ENCODE measurements at regions not wholly inside any gene's neighbourhood (a gene's known extent, or its start where the extent isn't known, plus 50 kb on each side); places are given as distances from the start of the nearest gene placed in this dataset.
"Not testable (repeated sequence)": the region's sequence is repeated elsewhere in the genome, so short reads cannot be mapped to it uniquely, and the experiment has no call there.

DNA sequence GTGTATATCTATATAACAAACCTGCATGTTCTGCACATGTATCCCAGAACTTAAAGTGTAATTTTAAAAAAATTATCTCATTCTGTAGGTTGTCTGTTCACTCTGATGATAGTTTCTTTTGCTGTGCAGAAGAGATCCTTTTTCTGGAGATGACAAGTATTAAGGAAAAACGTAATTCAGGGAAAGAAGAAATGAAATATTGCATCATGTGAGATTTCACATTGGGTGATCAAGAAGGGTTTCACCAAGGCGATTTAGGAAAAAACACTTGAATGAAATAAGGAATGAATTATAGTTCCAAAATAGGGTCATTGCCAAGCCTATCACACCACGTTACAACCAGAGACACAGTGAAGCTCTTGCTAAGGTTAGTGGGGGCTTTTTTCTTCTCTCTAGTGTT lies 227.9 kb downstream of the HNRNPD start:
- Mint-ChIP-seq H3K27ac (no peak overlapping the region), H3K4me3 (no peak overlapping the region), H3K36me3 (ENCODE audit: low read depth) (no peaks in the 10 kb centered on the region), H3K9me3 (ENCODE audit: insufficient read depth) (no peaks in the 10 kb centered on the region), H3K27me3 (ENCODE audit: low read depth) (no peaks in the 10 kb centered on the region), H3K4me1 (ENCODE audit: low read depth) (no peaks in the 10 kb centered on the region)
- DNase-seq (no peak), ATAC-seq (no peak)
- ChIA-PET CTCF (no interaction called here), POLR2A (no interaction called here)

DNA sequence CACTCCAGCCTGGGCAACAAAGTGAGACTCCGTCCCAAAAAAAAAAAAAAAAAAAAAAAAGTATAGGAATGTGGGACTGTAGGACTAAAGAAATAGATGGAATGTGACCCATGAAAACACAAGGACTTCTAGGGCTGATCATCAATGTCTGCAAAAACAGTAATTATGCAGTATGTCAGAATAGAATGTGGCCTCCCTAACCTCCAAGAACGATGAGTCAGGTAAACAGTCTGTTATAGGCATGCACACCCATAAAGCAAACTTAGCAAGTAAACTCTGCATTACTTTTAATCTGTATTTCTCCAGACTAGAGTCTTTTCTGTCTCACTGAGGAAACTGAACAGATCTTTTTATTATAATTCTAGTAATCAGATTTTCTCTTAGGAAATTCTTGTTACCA lies 233.4 kb downstream of the HNRNPD start:
- CTCF ChIA-PET = no interaction called here
- H3K9me3 Mint-ChIP-seq (ENCODE audit: insufficient read depth) = no peaks in the 10 kb centered on the region
- H3K36me3 Mint-ChIP-seq (ENCODE audit: low read depth) = peaks cover 4% of the 10 kb centered on the region
- POLR2A ChIA-PET = no interaction called here
- DNase-seq (no peak), ATAC-seq (no peak)
- peaks cover 20% of the 10 kb centered on the region for H3K4me1 Mint-ChIP-seq (ENCODE audit: low read depth)
- H3K27me3 Mint-ChIP-seq (ENCODE audit: low read depth) = no peaks in the 10 kb centered on the region
- no peak overlapping the region for H3K4me3 Mint-ChIP-seq
- H3K27ac Mint-ChIP-seq = no peak overlapping the region

DNA sequence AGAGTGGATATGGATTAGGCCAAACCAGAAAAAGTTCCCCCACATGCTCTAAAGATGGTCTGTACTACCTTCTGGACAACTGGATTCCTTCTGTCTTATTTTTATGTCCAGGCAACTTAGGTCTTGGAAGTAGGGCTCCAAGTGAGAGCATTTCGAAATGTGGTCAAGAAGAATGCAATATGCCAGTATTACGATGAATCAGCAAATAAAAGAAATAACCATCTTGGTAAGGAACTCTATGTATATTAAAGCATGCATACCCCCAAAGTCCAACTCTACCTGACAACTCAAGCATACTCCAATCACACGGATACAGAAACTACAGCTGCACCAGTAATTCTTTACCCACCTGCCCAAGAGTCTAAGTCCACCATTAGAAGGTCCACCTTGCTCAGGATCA lies 234.5 kb downstream of the HNRNPD start:
- CTCF ChIA-PET = interaction anchor here (1.2 kb wide), 1 partner anchor 15 kb away, joined by 4 read pairs; no protein-coding TSS in a partner anchor

DNA sequence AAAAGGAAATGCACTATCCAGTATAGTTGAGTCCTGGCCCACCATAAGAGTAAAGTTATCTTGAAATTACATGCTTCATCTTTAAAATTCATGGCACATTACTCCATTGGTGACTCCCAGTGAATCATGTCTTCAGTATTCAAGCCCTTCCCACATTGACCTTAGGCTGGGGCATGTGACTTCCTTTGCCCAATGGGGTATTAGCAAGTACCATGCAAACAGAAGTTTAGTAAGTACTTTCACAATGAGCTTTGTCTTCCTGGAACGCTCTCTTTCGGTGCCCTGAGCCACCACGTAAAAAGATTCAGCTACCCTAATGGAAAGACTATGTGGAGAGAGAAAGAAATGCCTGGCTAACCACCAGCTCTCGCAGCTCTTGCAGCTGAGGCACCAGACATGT lies 235.4 kb downstream of the HNRNPD start:
- CTCF ChIA-PET = interaction anchor here (1.2 kb wide), 1 partner anchor 14 kb away, joined by 4 read pairs; no protein-coding TSS in a partner anchor
- peaks cover 4% of the 10 kb centered on the region for H3K36me3 Mint-ChIP-seq (ENCODE audit: low read depth)
- H3K9me3 Mint-ChIP-seq (ENCODE audit: insufficient read depth) = no peaks in the 10 kb centered on the region
- ATAC-seq (no peak), DNase-seq (no peak)
- no peak overlapping the region for H3K4me3 Mint-ChIP-seq
- POLR2A ChIA-PET = no interaction called here
- H3K27ac Mint-ChIP-seq = no peak overlapping the region
- peaks cover 20% of the 10 kb centered on the region for H3K4me1 Mint-ChIP-seq (ENCODE audit: low read depth)
- H3K27me3 Mint-ChIP-seq (ENCODE audit: low read depth) = no peaks in the 10 kb centered on the region

More for the DNA sequence above, 234.5 kb downstream of the HNRNPD start:
- DNase-seq (no peak), ATAC-seq (no peak)
- Mint-ChIP-seq H3K27ac (no peak overlapping the region), H3K9me3 (ENCODE audit: insufficient read depth) (no peaks in the 10 kb centered on the region), H3K36me3 (ENCODE audit: low read depth) (peaks cover 4% of the 10 kb centered on the region), H3K4me1 (ENCODE audit: low read depth) (peaks cover 20% of the 10 kb centered on the region), H3K4me3 (no peak overlapping the region), H3K27me3 (ENCODE audit: low read depth) (no peaks in the 10 kb centered on the region)
- POLR2A ChIA-PET = no interaction called here

DNA sequence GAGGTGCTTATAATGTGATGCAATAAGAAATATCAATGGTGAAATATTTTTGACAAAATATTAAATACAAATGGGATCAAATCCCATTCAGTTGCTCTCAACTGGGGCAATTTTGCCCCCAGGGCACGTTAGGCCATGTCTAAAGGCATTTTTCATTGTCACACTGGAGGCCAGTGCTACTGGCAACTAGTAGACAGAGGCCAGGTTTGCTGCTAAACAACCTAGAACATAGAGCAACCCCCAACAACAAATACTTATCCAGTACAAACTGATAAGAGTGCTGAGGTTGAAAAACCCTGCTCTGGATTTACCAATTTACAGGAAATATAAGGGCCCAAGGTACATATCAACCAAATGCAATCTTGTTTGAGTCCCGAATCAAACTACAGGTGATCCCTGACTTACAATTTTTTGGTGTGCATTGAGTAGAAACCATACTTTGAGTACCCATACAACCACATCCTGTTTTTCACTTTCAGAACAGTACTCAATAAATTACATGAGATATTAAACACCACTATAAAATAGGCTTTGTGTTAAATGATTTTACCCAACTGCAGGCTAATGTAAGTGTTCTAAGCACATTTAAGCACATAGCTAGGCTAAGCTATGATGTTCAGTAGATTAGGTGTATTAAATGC lies 237.5 kb downstream of the HNRNPD start:
- ChIA-PET POLR2A (no interaction called here), CTCF (no interaction called here)
- ATAC-seq (peak; percentile 69), DNase-seq (no peak)
- peaks cover 20% of the 10 kb centered on the region for H3K4me1 Mint-ChIP-seq (ENCODE audit: low read depth)
- no peaks in the 10 kb centered on the region for H3K9me3 Mint-ChIP-seq (ENCODE audit: insufficient read depth)
- H3K36me3 Mint-ChIP-seq (ENCODE audit: low read depth) = peaks cover 4% of the 10 kb centered on the region
- peak overlapping the region; percentile 36 for H3K27ac Mint-ChIP-seq
- peak overlapping the region; percentile 3 for H3K4me3 Mint-ChIP-seq
- no peaks in the 10 kb centered on the region for H3K27me3 Mint-ChIP-seq (ENCODE audit: low read depth)

DNA sequence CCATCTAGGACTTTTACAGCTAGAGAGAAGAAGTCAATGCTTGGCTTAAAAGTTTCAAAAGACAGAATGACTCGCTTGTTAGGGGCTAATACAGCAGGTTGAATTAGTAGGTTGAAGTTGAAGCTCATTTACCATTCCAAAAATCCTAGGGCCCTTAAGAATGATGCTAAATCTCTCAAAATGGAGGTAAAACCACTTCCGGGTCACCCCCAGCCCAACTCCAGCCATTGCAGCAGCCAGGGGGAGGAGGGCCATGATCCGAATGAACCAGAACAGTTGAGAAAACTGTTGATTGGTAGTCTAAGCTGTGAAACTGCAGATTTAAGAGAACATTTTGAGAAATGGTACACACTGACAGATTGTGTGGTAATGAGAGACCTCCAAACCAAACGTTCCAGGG lies 245.4 kb downstream of the HNRNPD start:
- no peak for ATAC-seq
- peaks cover 3% of the 10 kb centered on the region for H3K27me3 Mint-ChIP-seq (ENCODE audit: low read depth)
- CTCF ChIA-PET = no interaction called here
- no peaks in the 10 kb centered on the region for H3K36me3 Mint-ChIP-seq (ENCODE audit: low read depth)
- H3K9me3 Mint-ChIP-seq (ENCODE audit: insufficient read depth) = no peaks in the 10 kb centered on the region
- DNase-seq = no peak
- POLR2A ChIA-PET = no interaction called here
- H3K4me1 Mint-ChIP-seq (ENCODE audit: low read depth) = no peaks in the 10 kb centered on the region
- H3K27ac Mint-ChIP-seq = no peak overlapping the region
- no peak overlapping the region for H3K4me3 Mint-ChIP-seq

DNA sequence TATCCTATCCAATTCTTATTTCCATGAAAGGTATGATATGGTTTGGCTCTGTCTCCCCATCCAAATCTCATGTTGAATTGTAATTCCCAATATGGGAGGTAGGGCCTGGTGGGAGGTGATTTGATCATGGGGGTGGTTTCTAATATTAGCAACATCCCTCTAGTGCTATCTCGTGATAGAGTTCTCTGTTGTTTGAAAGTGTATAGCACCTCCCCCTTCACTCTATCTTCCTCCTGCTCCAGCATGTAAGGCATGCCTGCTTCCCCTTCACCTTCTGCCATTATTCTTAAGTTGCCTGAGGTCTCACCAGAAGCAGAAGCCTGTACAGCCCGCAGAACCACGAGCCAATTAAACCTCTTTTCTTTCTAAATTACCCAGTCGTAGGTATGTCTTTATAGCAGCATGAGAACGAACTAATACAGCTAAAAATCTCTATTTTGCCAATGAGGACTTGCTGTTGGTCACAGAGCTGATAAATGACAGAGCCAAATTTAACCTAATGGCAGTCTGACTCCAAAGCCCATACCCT lies 247.2 kb downstream of the HNRNPD start:
- DNase-seq (no peak), ATAC-seq (no peak)
- ChIA-PET POLR2A (no interaction called here), CTCF (interaction anchor here (1.2 kb wide), 1 partner anchor 24 kb away, joined by 3 read pairs; no protein-coding TSS in a partner anchor)
- Mint-ChIP-seq H3K27ac (no peak overlapping the region), H3K27me3 (ENCODE audit: low read depth) (peaks cover 3% of the 10 kb centered on the region), H3K4me3 (no peak overlapping the region), H3K4me1 (ENCODE audit: low read depth) (no peaks in the 10 kb centered on the region), H3K36me3 (ENCODE audit: low read depth) (no peaks in the 10 kb centered on the region), H3K9me3 (ENCODE audit: insufficient read depth) (no peaks in the 10 kb centered on the region)

DNA sequence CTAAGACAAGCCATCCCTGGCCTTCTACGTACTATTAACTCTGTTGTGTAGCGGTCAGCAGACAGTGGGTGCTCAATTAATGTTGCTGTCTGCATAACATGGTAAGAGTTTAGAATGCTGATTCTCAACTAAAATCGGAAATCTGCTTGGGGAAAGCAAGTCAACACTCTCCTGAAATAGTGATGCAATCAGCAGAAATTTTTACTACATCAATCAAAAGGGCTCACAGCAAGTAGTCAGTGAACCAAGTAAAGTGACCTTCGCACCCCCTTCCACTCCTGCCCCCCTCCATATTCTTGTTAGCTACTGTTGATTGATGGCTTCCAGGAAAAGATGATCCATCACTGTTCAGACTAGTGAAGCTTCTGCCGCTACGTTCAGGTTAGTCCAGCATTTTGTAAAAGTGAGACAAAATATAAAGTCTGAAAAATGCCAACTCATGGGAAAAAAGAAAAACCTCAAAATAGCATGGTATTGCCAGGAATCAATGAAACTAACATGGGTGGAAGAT lies 247.9 kb downstream of the HNRNPD start:
- POLR2A ChIA-PET = no interaction called here
- H3K9me3 Mint-ChIP-seq (ENCODE audit: insufficient read depth) = no peaks in the 10 kb centered on the region
- H3K4me3 Mint-ChIP-seq = no peak overlapping the region
- CTCF ChIA-PET = interaction anchor here (1.2 kb wide), 1 partner anchor 25 kb away, joined by 3 read pairs; no protein-coding TSS in a partner anchor
- DNase-seq (no peak), ATAC-seq (no peak)
- H3K27ac Mint-ChIP-seq = no peak overlapping the region
- H3K4me1 Mint-ChIP-seq (ENCODE audit: low read depth) = no peaks in the 10 kb centered on the region
- H3K36me3 Mint-ChIP-seq (ENCODE audit: low read depth) = no peaks in the 10 kb centered on the region
- H3K27me3 Mint-ChIP-seq (ENCODE audit: low read depth) = peaks cover 3% of the 10 kb centered on the region

DNA sequence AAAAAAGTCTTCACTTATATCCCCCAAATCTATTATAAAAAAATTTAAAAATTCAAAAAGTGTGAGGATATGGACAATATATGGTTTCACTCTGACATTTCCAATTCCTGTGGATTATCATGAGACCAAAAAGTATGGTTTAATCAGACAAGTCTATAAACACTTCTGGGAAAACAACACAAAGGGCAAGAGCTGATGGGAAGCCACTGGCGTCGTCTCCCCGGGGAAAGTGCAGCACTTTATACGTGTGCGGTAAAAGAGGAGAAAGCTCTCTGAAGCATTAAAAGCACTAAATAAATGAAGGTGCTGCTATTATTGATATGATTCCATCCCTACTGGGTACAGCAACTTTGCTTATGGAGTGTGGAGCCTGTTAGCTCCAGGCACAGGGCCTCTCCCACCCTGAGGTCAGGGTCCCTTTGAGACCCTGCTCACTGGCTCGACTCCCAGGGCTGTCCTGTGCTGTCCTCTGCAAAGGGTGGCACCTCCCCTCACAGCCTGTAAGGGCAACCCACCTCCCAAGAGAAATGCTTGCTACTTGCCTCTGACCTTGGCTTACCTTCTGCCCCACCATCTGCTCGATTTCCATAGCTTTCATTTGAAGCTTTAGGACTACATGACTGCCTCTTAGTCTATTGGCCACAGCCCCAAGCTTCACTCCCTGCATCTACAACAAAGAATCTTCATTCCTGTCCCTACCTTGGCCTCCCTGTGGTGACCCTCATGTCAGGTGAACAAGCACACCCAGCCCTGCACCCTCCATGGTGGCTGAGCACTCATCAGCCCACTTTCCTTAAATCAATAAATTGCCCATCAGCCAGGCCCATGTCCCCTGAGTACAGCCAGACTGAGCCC lies 248.6 kb downstream of the HNRNPD start:
- ATAC-seq (no peak), DNase-seq (no peak)
- H3K36me3 Mint-ChIP-seq (ENCODE audit: low read depth) = no peaks in the 10 kb centered on the region
- peaks cover 3% of the 10 kb centered on the region for H3K27me3 Mint-ChIP-seq (ENCODE audit: low read depth)
- H3K27ac Mint-ChIP-seq = no peak overlapping the region
- POLR2A ChIA-PET = no interaction called here
- CTCF ChIA-PET = no interaction called here
- H3K4me3 Mint-ChIP-seq = no peak overlapping the region
- H3K4me1 Mint-ChIP-seq (ENCODE audit: low read depth) = no peaks in the 10 kb centered on the region
- no peaks in the 10 kb centered on the region for H3K9me3 Mint-ChIP-seq (ENCODE audit: insufficient read depth)

DNA sequence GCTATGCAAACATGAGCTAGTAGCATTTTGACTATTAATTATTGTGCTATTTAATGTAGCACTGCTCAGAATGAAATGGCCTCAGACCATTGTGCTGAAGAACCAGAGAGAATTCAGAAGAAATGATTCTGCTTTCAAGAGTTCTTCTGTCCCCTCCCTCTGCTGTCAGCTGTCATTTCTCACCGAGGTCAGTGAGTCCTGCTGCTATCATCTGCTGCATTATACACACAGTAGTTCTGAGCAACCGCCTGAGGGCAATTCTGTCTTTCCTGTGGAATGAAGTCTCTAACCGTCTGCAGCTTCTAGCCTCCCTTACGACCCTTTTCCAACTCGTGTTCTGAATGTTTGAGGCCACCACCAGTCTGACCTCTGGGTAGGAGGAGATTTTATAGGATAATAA lies 249.4 kb downstream of the HNRNPD start:
- ChIA-PET POLR2A (no interaction called here), CTCF (interaction anchor here (0.8 kb wide), 1 partner anchor 14 kb away, joined by 4 read pairs; no protein-coding TSS in a partner anchor)
- no peak overlapping the region for H3K27ac Mint-ChIP-seq
- no peak overlapping the region for H3K4me3 Mint-ChIP-seq
- ATAC-seq = no peak
- no peak for DNase-seq
- no peaks in the 10 kb centered on the region for H3K4me1 Mint-ChIP-seq (ENCODE audit: low read depth)
- no peaks in the 10 kb centered on the region for H3K36me3 Mint-ChIP-seq (ENCODE audit: low read depth)
- H3K9me3 Mint-ChIP-seq (ENCODE audit: insufficient read depth) = no peaks in the 10 kb centered on the region
- peaks cover 3% of the 10 kb centered on the region for H3K27me3 Mint-ChIP-seq (ENCODE audit: low read depth)

DNA sequence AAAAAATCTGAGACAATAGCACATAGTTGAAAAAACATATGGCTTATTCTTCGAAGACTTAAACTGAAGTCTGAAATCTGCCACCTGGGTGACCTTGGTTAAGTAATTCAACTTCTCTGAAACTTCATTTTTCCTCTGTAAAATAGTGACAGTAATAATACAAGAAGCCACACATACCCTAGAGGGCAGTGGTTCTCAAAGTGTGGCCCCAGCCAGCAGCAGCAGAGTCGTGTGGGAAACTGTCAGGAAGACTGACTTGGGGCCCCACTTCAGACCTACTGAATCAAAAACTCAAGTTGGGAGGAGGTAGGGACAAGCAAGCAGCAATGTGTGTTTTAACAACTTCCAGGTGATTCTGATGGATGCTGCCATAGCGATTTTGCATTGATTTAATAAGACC lies 249.9 kb downstream of the HNRNPD start:
- Mint-ChIP-seq H3K36me3 (ENCODE audit: low read depth) (no peaks in the 10 kb centered on the region), H3K9me3 (ENCODE audit: insufficient read depth) (no peaks in the 10 kb centered on the region), H3K27me3 (ENCODE audit: low read depth) (no peaks in the 10 kb centered on the region), H3K4me3 (no peak overlapping the region), H3K27ac (no peak overlapping the region), H3K4me1 (ENCODE audit: low read depth) (no peaks in the 10 kb centered on the region)
- DNase-seq (peak; percentile 22), ATAC-seq (no peak)
- ChIA-PET POLR2A (no interaction called here), CTCF (interaction anchor here (0.8 kb wide), 1 partner anchor 15 kb away, joined by 4 read pairs; no protein-coding TSS in a partner anchor)

DNA sequence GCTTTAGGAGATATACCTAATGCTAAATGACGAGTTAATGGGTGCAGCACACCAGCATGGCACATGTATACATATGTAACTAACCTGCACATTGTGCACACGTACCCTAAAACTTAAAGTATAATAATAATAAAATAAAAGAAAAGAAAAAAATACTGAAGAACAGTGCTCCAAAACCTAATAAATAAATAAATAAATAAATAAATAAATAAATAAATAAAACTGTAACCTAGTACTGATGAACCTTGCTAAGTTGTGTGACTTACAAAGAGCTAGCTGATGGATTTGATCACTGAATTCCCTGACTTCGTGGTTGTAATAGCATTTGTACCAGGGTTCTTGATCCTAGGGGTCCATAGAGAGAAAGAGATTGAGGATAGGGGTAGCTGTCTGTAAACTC lies 258.6 kb downstream of the HNRNPD start:
- H3K4me3 Mint-ChIP-seq; H3K27ac Mint-ChIP-seq; ATAC-seq; POLR2A ChIA-PET; CTCF ChIA-PET; H3K9me3 Mint-ChIP-seq (ENCODE audit: insufficient read depth); H3K27me3 Mint-ChIP-seq (ENCODE audit: low read depth); DNase-seq; H3K36me3 Mint-ChIP-seq (ENCODE audit: low read depth); H3K4me1 Mint-ChIP-seq (ENCODE audit: low read depth): not testable (repeated sequence)

Measured in activated CD8-positive, alpha-beta T cell treated with anti-CD3 and anti-CD28 coated beads, Interleukin-2, amount 10 ng/mL, durations not matched to agents 7 days and 5 days (primary cell).